ENCODE measurements at regions not wholly inside any gene's neighbourhood (a gene's known extent, or its start where the extent isn't known, plus 50 kb on each side); places are given as distances from the start of the nearest gene placed in this dataset.

- TF ChIP-seq CTCF (IDR thresholded peaks at IDR 0.05), result no peak
- DNase-seq (ENCODE audit: low spot score) (no peak), ATAC-seq (ENCODE audit: low FRiP score) (no peak)
These were observed 163.8 kb upstream of the MYCN start for GRCh38 chr2:15776629-15776919.

GRCh38 chr2:15776992-15777702, 163.2 kb upstream of the MYCN start:
- ATAC-seq (ENCODE audit: low FRiP score) (no peak), DNase-seq (ENCODE audit: low spot score) (no peak)
- TF ChIP-seq CTCF (IDR thresholded peaks at IDR 0.05), result no peak

GRCh38 chr2:15777795-15778371, 162.5 kb upstream of the MYCN start:
- no peak for ATAC-seq (ENCODE audit: low FRiP score)
- no peak for TF ChIP-seq CTCF (IDR thresholded peaks at IDR 0.05)
- no peak for DNase-seq (ENCODE audit: low spot score)

- ATAC-seq (ENCODE audit: low FRiP score) (no peak), DNase-seq (ENCODE audit: low spot score) (no peak)
- no peak for TF ChIP-seq CTCF (IDR thresholded peaks at IDR 0.05)
These were observed 161.7 kb upstream of the MYCN start for GRCh38 chr2:15778529-15779219.

- ATAC-seq (ENCODE audit: low FRiP score), result no peak
- DNase-seq (ENCODE audit: low spot score), result no peak
- TF ChIP-seq CTCF (IDR thresholded peaks at IDR 0.05), result no peak
These were observed 160.8 kb upstream of the MYCN start for GRCh38 chr2:15779381-15780041.

- DNase-seq (ENCODE audit: low spot score), result no peak
- TF ChIP-seq CTCF (IDR thresholded peaks at IDR 0.05), result no peak
- no peak for ATAC-seq (ENCODE audit: low FRiP score)
These were observed 160.1 kb upstream of the MYCN start for GRCh38 chr2:15780234-15780633.
